GM19324 (cell line): ENCODE measurements at regions not wholly inside any gene's neighbourhood (a gene's known extent, or its start where the extent isn't known, plus 50 kb on each side); places are given as distances from the start of the nearest gene placed in this dataset.

Experiments used
- ATAC-seq: cut with Tn5 transposase; IDR thresholded peaks from one replicate; pipeline ENCODE4 v1.9.1; 2021; ENCODE audit warnings: mild to moderate bottlenecking, moderate library complexity; ENCODE audit not compliant: unreplicated experiment, low FRiP score

GRCh38 chr2:166573391-166573790, 79.3 kb upstream of the SCN7A start:
- no peak for ATAC-seq

DNA sequence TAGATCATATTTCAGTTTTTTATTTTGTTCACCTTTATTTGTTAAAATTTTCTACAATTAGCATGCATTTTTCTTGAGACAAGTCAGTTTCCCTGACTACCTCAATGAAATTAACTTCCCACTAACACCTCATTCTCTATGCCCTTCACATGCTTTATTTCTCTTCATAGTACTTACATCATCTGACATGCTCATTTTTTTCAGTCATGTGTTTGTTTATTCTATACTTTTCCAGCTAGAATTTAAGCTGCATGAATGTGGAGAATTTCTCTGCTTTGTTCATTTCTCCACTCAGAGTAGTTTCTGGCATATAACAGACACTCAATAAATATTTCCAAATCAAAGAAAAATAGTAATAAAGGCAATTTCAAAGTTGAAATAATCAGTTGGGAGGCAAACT, 78.9 kb upstream of the SCN7A start:
- ATAC-seq: no peak

- no peak for ATAC-seq
Observed at GRCh38 chr2:166568409-166568808, 74.4 kb upstream of the SCN7A start.

- ATAC-seq: no peak
Observed at GRCh38 chr2:166565501-166565900, 71.5 kb upstream of the SCN7A start.

GRCh38 chr2:166563894-166564293, 69.8 kb upstream of the SCN7A start:
- ATAC-seq: no peak

- ATAC-seq: no peak
Observed at GRCh38 chr2:166560022-166560421, 66.0 kb upstream of the SCN7A start.

DNA sequence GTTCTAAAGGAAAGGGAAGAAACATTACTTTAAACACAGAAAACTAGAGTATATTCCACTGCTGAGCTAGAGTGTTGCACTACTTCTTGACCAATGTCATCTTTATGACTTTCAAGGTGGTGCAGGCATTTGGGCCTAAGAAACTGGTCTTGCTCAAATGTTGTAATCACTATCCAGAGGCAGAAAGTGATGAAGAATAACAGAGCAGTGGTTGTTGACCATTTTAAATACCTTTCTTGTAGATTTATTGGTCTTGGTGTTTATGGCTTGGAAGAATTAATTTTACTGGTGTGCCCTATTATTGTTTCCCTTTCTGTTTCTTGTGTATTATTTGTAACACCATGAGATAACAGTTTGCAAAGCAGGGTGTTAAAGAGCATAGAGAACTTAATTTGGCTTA, 56.9 kb upstream of the SCN7A start:
- ATAC-seq: no peak

- ATAC-seq: no peak
Observed at GRCh38 chr2:166545473-166545872, 51.4 kb upstream of the SCN7A start.
